NCI-H226 (cell line): ENCODE measurements at regions not wholly inside any gene's neighbourhood (a gene's known extent, or its start where the extent isn't known, plus 50 kb on each side); places are given as distances from the start of the nearest gene placed in this dataset.
A peak's percentile ranks its signal among the peaks of the same experiment; 100 is the strongest.
"Not testable (repeated sequence)": the region's sequence is repeated elsewhere in the genome, so short reads cannot be mapped to it uniquely, and the experiment has no call there.

ENCODE experiments used
- DNase-seq: peaks from one replicate; pipeline ENCODE4 v3.0.0-alpha.2; 2015

GRCh38 chr3:32042867-32043266 is 61.3 kb downstream of the ZNF860 start:
- DNase-seq: not testable (repeated sequence)

GRCh38 chr3:32045091-32045915 is 61.1 kb upstream of the GPD1L start:
- peak; percentile 62 for DNase-seq

- DNase-seq: no peak
These were observed 60.3 kb upstream of the GPD1L start for GRCh38 chr3:32046102-32046501.

GRCh38 chr3:32048487-32049182 is 57.8 kb upstream of the GPD1L start:
- no peak for DNase-seq

- DNase-seq: no peak
These were observed 56.5 kb upstream of the GPD1L start for GRCh38 chr3:32049916-32050315.

GRCh38 chr3:32052230-32052629 is 54.2 kb upstream of the GPD1L start:
- DNase-seq: not testable (repeated sequence)

GRCh38 chr3:32052851-32053250 is 53.6 kb upstream of the GPD1L start:
- DNase-seq: not testable (repeated sequence)

GRCh38 chr3:32056559-32057290 is 49.7 kb upstream of the GPD1L start:
- DNase-seq: peak; percentile 39
